Ishikawa (cell line): ENCODE measurements at regions not wholly inside any gene's neighbourhood (a gene's known extent, or its start where the extent isn't known, plus 50 kb on each side); places are given as distances from the start of the nearest gene placed in this dataset.

Experiments
- CEBPB ChIP-seq: IDR thresholded peaks from 2 replicates; pipeline ENCODE4 v1.6.1; 2012
- CREB1 ChIP-seq: IDR thresholded peaks from 2 replicates; pipeline ENCODE4 v1.6.1; 2012; ENCODE audit warnings: low read depth
- EGR1 ChIP-seq: IDR thresholded peaks from 2 replicates; pipeline ENCODE4 v1.6.1; 2012
- EP300 ChIP-seq: IDR thresholded peaks from 2 replicates; pipeline ENCODE4 v1.6.1; 2012; ENCODE audit warnings: borderline replicate concordance
- MAX ChIP-seq: IDR thresholded peaks from 2 replicates; pipeline ENCODE4 v1.6.1; 2012
- TAF1 ChIP-seq: IDR thresholded peaks from 2 replicates; pipeline ENCODE4 v1.6.1; 2012; ENCODE audit warnings: low read depth, mild to moderate bottlenecking
- TF ChIP-seq, protein P1 (sequence below): IDR thresholded peaks from 2 replicates; pipeline ENCODE4 v1.6.1; 2012; ENCODE audit warnings: low read depth, mild to moderate bottlenecking

DNA sequence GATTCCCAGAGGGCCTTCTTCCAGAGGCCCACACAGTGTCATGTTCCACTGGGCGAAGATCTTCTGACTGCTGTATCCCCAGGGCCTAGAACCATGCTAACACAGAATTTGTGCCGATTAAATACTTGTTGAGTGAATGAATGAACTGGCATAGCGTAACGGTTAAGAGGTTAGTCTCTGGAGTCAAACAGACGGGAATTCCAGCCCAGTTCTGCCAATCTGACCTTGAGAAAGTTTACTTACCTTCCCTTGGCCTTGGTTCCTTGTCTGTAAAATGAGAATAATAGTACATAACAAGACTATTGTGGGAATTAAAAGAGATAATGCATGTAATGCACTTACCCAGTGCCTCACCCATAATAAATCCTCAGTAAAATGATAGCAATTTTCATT lies 58.3 kb upstream of the PLAC1 start:
- TF ChIP-seq CEBPB (no peak), EGR1 (no peak), EP300 (no peak), CREB1 (no peak), TAF1 (no peak), MAX (no peak)
- TF ChIP-seq, protein P1, sequence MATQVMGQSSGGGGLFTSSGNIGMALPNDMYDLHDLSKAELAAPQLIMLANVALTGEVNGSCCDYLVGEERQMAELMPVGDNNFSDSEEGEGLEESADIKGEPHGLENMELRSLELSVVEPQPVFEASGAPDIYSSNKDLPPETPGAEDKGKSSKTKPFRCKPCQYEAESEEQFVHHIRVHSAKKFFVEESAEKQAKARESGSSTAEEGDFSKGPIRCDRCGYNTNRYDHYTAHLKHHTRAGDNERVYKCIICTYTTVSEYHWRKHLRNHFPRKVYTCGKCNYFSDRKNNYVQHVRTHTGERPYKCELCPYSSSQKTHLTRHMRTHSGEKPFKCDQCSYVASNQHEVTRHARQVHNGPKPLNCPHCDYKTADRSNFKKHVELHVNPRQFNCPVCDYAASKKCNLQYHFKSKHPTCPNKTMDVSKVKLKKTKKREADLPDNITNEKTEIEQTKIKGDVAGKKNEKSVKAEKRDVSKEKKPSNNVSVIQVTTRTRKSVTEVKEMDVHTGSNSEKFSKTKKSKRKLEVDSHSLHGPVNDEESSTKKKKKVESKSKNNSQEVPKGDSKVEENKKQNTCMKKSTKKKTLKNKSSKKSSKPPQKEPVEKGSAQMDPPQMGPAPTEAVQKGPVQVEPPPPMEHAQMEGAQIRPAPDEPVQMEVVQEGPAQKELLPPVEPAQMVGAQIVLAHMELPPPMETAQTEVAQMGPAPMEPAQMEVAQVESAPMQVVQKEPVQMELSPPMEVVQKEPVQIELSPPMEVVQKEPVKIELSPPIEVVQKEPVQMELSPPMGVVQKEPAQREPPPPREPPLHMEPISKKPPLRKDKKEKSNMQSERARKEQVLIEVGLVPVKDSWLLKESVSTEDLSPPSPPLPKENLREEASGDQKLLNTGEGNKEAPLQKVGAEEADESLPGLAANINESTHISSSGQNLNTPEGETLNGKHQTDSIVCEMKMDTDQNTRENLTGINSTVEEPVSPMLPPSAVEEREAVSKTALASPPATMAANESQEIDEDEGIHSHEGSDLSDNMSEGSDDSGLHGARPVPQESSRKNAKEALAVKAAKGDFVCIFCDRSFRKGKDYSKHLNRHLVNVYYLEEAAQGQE, result no peak
